ENCODE measurements at regions not wholly inside any gene's neighbourhood (a gene's known extent, or its start where the extent isn't known, plus 50 kb on each side); places are given as distances from the start of the nearest gene placed in this dataset.

GRCh38 chr18:78153362-78153761, 826.3 kb upstream of the SALL3 start:
- no peak for TF ChIP-seq MXI1 (conservative IDR thresholded peaks at IDR 0.05; ENCODE audit: poor library complexity, severe bottlenecking)
- no peak for TF ChIP-seq POLR2AphosphoS5 (IDR thresholded peaks at IDR 0.05)
- no peak for TF ChIP-seq CTCF (IDR thresholded peaks at IDR 0.05; ENCODE audit: poor library complexity, severe bottlenecking)
- no peak for TF ChIP-seq SMC3 (conservative IDR thresholded peaks at IDR 0.05; ENCODE audit: poor library complexity)
- no peak for TF ChIP-seq EZH2 (IDR thresholded peaks at IDR 0.05; ENCODE audit: borderline replicate concordance, insufficient read depth, low read length, poor library complexity, severe bottlenecking)
- no peak for TF ChIP-seq REST (IDR thresholded peaks at IDR 0.05; ENCODE audit: borderline replicate concordance)
- no peak for TF ChIP-seq TAF1 (IDR thresholded peaks at IDR 0.05; ENCODE audit: low read depth)
- no peak for TF ChIP-seq RAD21 (conservative IDR thresholded peaks at IDR 0.05)
